Endodermal cell (in vitro differentiated cells): ENCODE measurements at regions not wholly inside any gene's neighbourhood (a gene's known extent, or its start where the extent isn't known, plus 50 kb on each side); places are given as distances from the start of the nearest gene placed in this dataset.

Source experiments
- DNase-seq: peaks from one replicate; pipeline ENCODE4 v3.0.0-alpha.2; 2017
- H3K27ac ChIP-seq: 2 replicates; pipeline ENCODE4 v1.5.1; 2013; ENCODE audit warnings: mild to moderate bottlenecking, low read depth, low read length, moderate library complexity
- H3K27me3 ChIP-seq: 2 replicates; pipeline ENCODE4 v1.6.1; 2013; ENCODE audit warnings: mild to moderate bottlenecking, low read length, moderate library complexity; ENCODE audit not compliant: insufficient read depth, control insufficient read depth, poor library complexity, severe bottlenecking
- H3K36me3 ChIP-seq: 2 replicates; pipeline ENCODE4 v1.7.0; 2013; ENCODE audit warnings: mild to moderate bottlenecking, low read length, moderate library complexity; ENCODE audit not compliant: control insufficient read depth, insufficient read depth
- H3K4me1 ChIP-seq: one replicate; pipeline ENCODE4 v1.7.0; 2013; ENCODE audit warnings: low read length; ENCODE audit not compliant: control insufficient read depth, insufficient read depth
- H3K4me3 ChIP-seq: 2 replicates; pipeline ENCODE4 v1.5.1; 2013; ENCODE audit warnings: mild to moderate bottlenecking, low read length, moderate library complexity
- H3K9ac ChIP-seq: 2 replicates; pipeline ENCODE4 v1.6.1; 2013; ENCODE audit warnings: mild to moderate bottlenecking, low read length, moderate library complexity; ENCODE audit not compliant: poor library complexity, severe bottlenecking; ENCODE audit errors: extremely low read depth
- H3K9me3 ChIP-seq: 2 replicates; pipeline ENCODE4 v1.6.1; 2013; ENCODE audit warnings: mild to moderate bottlenecking, low read length, moderate library complexity; ENCODE audit not compliant: control insufficient read depth
- H3K27ac Mint-ChIP-seq: 2 replicates; pipeline ENCODE4 v1.8.0; 2020; ENCODE audit warnings: mixed read lengths
- H3K27me3 Mint-ChIP-seq: 2 replicates; pipeline ENCODE4 v1.8.0; 2021; ENCODE audit warnings: mild to moderate bottlenecking, mixed read lengths; ENCODE audit not compliant: insufficient read depth
- H3K36me3 Mint-ChIP-seq: 2 replicates; pipeline ENCODE4 v1.8.0; 2020; ENCODE audit warnings: low read depth, mixed read lengths
- H3K4me1 Mint-ChIP-seq: 2 replicates; pipeline ENCODE4 v1.8.0; 2020; ENCODE audit warnings: mixed read lengths
- H3K4me3 Mint-ChIP-seq: 2 replicates; pipeline ENCODE4 v1.8.0; 2020; ENCODE audit warnings: mild to moderate bottlenecking, moderate library complexity, mixed read lengths
- H3K9me3 Mint-ChIP-seq: 2 replicates; pipeline ENCODE4 v1.8.0; 2020; ENCODE audit warnings: mild to moderate bottlenecking, mixed read lengths
- CTCF ChIP-seq: fragments of 200-600 bp; sonication (generic); conservative IDR thresholded peaks from 2 replicates; pipeline ENCODE4 v1.5.0; 2021; ENCODE audit warnings: antibody characterized with exemption, mild to moderate bottlenecking
- WGBS, 2 experiments: methylation state at CpG; one replicate each; pipeline versions ENCODE4 v1.1.5 to v1.1.7; 2013; ENCODE audit warnings: missing lambda C conversion rate in 2 of 2, mixed read lengths in 1 of 2; ENCODE audit not compliant: insufficient coverage in 1 of 2, insufficient read length in 1 of 2; 5-methylcytosine and 5-hydroxymethylcytosine counted together

DNA sequence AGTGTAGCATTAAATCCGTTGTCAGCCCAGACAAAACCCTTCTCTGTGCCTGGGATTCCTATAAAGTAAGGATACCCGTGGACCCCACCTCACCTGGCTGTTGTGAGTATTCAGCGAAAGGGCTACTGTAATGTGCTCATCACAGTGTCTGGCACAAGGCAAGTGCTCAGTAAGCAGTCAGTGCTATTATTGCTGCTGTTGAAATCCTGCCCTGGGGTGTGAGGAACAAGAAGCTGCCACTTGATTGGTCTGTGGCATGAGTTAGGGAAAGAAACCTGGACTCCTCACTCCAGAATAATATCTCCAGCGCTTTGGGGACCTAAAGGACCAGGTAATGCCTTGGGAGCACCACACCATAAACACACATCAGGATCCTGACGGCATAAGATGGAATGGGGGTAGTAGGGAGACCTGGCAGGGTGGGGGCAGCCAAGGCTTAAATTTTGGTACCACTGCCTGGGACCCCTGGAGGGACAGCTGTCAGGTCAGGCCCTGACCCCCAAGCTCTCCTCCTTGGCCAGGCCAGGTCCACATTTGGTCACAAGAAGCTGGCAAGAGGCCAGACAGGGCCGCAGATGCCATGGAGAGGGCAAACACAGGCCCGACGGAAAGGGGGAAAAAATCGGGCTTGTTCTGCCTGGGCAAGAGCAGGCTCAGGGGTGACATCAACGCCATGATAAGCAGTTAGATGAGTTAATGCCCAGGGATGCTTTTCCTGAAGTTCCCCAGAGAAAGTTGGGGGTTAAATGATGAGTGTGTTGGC lies 66.5 kb downstream of the MRPL14 start:
- no peak overlapping the region for H3K9ac ChIP-seq
- no peaks in the 10 kb centered on the region for H3K36me3 Mint-ChIP-seq
- peaks cover 6% of the 10 kb centered on the region for H3K4me1 ChIP-seq
- peaks cover 13% of the 10 kb centered on the region for H3K4me1 Mint-ChIP-seq
- DNase-seq = no peak
- H3K27me3 Mint-ChIP-seq = peaks cover 1% of the 10 kb centered on the region
- H3K27me3 ChIP-seq = no peaks in the 10 kb centered on the region
- no peak for TF ChIP-seq CTCF
- H3K9me3 ChIP-seq = peaks cover 8% of the 10 kb centered on the region
- peaks cover 11% of the 10 kb centered on the region for H3K9me3 Mint-ChIP-seq
- H3K4me3 ChIP-seq = no peak overlapping the region
- H3K27ac Mint-ChIP-seq = no peak overlapping the region
- WGBS, 2 experiments = 90 to 92% methylated on average over 5 to 10 of the region's 10 CpGs
- no peak overlapping the region for H3K27ac ChIP-seq
- no peak overlapping the region for H3K4me3 Mint-ChIP-seq
- H3K36me3 ChIP-seq = no peaks in the 10 kb centered on the region

DNA sequence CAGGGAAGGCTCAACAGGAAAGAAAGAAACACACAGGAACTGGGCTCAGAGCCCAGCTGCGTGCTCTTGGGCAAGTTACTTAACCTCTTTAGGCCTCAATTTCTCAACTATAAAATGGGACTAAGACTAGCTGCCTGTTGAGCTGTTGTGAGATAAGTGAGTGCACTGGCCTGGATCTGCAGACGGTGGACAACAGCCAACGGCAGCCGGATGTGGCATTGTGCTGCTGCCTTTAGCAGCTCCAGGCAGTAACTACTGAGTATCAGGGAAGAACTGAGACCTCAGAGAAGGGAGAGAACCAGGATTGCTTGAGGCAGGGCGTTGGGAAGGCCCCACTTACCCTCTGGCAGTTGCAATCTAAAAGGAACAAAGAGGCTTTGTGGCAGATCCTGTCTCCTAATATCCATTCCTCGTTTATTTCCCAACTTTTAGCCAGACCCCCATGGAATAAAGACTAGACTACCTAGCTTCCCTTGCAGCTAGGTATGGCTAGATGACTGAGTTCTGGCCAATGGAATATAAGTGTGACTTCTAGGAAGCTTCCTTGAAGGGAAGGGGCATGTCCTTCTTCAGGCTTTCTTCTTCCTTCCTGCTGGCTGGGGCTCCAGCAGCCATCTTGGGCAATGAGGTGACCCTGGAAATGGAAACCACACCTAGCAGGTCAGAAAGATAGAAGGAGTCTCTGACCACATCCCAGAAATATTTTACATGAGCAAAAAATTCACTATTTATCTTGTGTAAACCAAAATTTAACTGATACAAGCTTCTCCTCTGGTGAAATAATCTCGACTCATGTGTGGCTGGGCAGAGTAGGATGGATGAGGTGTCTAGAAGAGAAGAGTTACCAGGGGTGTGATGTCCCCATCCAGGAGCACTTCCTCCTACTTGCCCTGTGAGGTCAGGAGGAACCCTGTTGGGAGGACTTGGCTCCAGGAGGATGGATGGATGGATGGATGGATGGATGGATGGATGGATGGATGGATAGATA lies 67.6 kb downstream of the MRPL14 start:
- Histone ChIP-seq H3K4me1 (peaks cover 7% of the 10 kb centered on the region), H3K9me3 (peaks cover 8% of the 10 kb centered on the region), H3K27ac (no peak overlapping the region), H3K36me3 (no peaks in the 10 kb centered on the region), H3K9ac (no peak overlapping the region), H3K27me3 (no peaks in the 10 kb centered on the region), H3K4me3 (no peak overlapping the region)
- TF ChIP-seq CTCF = no peak
- WGBS, 2 experiments = 87% methylated on average over 7 of the region's 7 CpGs
- Mint-ChIP-seq H3K27me3 (peaks cover 1% of the 10 kb centered on the region), H3K27ac (no peak overlapping the region), H3K9me3 (peaks cover 11% of the 10 kb centered on the region), H3K4me1 (peaks cover 16% of the 10 kb centered on the region), H3K36me3 (no peaks in the 10 kb centered on the region), H3K4me3 (no peak overlapping the region)
- no peak for DNase-seq

DNA sequence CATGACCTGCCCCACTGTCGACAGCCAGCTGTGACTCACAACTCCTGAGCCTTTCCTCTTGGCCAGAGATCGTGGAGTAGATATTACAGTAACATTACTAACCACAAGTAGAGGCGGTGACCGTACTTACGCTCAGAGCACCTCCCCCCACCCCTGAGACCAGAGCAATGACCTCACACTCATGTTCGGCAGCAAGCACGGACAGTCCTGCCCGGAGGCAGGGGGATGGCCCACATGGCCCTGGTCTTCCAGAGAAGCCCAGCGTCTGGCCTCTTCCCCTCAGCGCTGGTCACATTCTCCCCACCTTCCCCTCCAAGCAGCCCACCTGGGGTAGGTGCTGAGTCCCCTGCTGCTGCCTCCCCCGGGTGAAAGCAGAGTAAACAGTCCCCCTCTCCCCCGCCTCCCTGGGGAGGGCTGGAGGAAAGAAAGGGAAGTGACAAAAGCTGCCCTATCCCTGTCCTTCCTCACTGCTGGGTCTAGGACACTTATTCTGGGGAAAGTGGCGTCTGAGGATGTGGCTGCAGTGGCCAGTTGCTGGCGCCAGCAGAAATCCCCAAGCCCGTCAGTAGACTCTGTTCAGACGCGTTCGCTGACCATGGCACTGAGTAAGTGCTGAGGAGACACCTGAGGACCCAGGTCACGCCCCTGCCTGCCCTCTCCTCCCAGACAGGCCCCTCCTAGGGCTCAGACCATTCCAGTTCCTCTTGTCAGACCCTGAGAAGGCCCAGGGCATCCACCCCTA lies 68.5 kb downstream of the MRPL14 start:
- Mint-ChIP-seq H3K27me3 (peaks cover 1% of the 10 kb centered on the region), H3K4me1 (peaks cover 20% of the 10 kb centered on the region), H3K36me3 (no peaks in the 10 kb centered on the region), H3K27ac (peak overlapping the region; percentile 42), H3K4me3 (no peak overlapping the region), H3K9me3 (peaks cover 11% of the 10 kb centered on the region)
- H3K36me3 ChIP-seq = no peaks in the 10 kb centered on the region
- no peak overlapping the region for H3K4me3 ChIP-seq
- H3K9me3 ChIP-seq = peaks cover 8% of the 10 kb centered on the region
- no peak overlapping the region for H3K27ac ChIP-seq
- H3K27me3 ChIP-seq = no peaks in the 10 kb centered on the region
- DNase-seq = no peak
- 83 to 92% methylated on average over 7 to 19 of the region's 19 CpGs for WGBS, 2 experiments
- peaks cover 12% of the 10 kb centered on the region for H3K4me1 ChIP-seq
- TF ChIP-seq CTCF = no peak
- H3K9ac ChIP-seq = no peak overlapping the region
